Hematopoietic multipotent progenitor cell treated with erythropoietin and hydrocortisone succinate and interleukin-3 and kit ligand, for 4 days (in vitro differentiated cells): ENCODE measurements at regions not wholly inside any gene's neighbourhood (a gene's known extent, or its start where the extent isn't known, plus 50 kb on each side); places are given as distances from the start of the nearest gene placed in this dataset.
A peak's percentile ranks its signal among the peaks of the same experiment; 100 is the strongest.
"Not testable (repeated sequence)": the region's sequence is repeated elsewhere in the genome, so short reads cannot be mapped to it uniquely, and the experiment has no call there.

Source experiments
- DNase-seq: peaks from one replicate; pipeline ENCODE4 v3.0.0-alpha.2; 2015

DNA sequence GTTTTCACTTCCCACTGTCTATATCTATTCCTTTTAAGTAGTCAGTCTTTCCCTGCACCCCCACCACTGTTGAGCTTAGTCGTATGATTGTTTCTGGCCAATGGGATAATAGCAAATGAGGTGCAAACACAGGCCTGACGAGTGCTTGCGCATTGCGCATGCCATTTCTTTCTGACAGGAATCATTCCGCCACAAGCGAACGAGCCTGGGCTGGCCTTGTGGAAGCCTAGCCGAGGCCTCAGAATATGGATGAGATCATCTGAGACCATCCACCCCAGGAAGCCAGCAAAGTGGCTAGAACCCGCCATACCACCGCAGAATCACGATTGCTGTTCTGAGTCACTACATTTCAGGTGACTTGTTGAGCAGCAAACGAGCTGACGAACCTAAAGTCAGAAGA is 52.2 kb upstream of the PRL start:
- DNase-seq = no peak

DNA sequence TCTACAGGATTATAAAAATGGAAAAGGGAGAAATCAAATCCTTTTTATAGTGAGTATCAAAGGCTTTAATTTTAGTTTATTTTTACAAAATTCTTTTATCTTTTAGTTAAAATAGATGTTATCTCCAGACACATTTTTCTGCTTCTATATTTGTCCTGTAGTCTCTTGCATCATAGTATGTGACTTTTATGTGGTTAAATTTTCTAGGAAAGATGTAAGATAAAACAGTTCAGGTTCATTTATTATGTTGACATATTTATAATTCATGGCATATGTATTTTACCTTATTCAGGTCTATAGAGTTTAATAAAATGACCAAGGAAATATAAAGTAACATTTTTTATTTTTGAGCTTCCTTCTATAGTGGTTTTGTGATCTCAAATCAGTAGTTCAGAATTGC is 52.7 kb upstream of the PRL start:
- DNase-seq = peak; percentile 31

DNA sequence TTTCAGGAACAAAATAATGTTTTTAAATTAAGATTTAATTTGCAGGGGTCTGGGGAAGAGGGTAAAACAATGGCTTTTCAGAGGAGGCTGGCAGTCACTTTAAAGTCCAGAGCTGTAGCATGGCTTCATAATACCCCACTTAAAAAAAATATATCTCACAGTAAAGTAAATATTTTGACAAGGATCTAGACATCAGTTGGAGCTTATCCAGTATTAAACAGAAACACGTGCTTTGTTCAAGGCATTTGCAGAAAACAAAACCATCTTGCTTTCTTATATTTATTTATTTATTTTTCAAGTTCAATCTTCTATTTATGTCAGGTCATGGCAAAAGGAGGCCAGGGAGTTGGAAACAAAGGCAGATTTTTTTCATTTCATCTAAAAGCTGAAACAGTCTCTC is 53.3 kb upstream of the PRL start:
- DNase-seq = no peak

DNA sequence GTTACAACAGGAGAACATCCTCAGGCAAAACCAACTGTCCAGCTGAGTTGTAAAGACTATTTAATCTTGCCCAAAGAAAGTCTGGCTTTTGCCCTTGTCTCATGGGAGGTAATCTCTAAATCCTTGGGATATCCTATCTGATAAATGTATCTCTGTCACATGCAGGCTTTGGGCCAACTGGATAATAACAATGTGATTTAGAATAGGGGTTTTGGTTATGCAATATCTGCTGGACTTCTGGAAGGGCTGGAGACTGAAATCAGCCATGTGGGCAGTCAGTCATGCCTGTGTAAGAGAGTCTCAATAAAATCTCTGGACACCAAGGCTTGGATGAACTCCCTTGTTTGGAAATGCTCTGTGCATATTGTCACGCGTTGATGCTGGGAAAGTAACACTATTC is 56.3 kb upstream of the PRL start:
- DNase-seq = no peak

DNA sequence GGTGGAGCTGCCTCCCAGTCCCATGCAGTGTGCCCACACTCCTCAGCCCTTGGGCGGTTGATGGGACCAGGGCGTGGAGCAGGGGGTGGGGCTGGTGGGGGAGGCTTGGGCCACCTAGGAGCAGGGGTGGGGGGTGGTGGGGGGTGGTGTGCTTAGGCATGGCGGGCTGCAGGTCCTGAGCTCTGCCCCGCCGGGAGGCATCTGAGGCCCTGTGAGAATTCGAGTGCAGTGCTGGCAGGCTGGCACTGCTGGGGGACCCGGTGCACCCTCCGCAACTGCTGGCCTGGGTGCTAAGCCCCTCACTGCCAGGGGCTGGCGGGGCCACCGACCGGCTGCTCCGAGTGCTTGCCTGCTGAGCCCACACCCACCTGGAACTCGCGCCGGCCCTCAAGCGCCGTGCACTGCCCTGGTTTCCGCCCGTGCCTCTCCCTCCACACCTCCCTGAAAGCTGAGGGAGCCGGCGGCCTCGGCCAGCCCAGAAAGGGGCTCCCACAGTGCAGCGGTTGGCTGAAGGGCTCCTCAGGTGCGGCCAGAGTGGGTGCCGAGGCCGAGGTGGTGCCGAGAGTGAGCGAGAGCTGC is 59.6 kb upstream of the PRL start:
- DNase-seq = no peak

DNA sequence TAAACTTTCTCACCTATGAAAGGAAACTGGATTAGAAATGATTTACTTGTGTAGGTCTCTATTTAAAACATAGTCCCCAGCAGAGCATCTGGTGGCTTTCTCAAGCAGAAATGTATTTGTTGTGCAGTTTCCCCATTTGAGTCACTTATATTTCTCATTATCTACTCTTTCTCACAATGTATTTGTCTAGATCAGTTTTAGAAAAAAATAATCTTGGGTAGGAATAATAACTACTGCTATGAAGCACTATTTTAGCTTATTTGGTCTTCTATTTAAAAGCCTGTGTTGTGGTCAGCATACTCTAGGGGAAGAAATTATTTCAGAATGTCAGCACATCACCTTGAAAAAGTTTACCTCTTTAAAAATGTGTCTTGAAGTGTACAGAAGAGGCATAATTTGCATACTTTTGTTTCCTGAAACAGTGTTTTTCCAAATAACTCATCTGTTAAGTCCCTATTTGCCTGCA is 60.9 kb upstream of the PRL start:
- no peak for DNase-seq

DNA sequence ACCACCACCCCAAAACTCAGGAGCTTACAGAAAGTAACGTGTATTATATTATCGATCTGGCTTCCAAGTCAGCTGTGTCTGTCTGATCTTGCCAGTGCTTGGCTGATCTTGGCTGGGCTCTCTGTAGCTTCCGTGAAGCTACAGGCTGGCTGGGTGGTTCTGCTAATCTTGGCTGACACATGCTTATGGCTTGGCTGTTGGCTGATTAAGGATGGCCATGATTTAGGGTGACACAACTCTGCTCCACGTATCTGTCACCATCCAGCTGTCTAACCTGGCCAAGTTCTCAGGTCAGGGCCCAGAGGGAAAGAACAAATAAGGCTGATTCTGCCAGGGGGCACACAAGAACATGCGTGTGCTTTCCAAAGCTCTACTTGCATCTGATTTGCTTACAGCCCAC is 64.7 kb upstream of the PRL start:
- DNase-seq = peak; percentile 36

DNA sequence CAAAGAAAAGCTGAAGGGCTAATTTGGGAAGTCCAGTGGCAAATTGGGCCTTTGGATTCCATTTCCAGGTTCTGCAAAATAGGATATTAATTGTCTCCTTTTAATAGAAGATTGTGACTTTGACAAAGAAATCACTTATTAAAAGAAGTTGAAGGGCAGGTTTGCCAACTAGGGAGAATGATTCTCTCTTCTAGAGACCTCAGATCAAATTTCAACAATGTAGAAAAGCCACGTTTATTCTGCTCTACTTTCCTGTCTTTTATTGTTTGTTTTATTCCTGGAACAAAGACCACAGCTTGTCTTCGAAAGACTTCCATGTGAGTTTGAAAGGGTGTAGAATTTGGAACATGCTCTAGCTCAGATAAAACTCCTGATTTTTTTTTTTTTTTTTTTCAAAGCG is 65.5 kb upstream of the PRL start:
- no peak for DNase-seq

DNA sequence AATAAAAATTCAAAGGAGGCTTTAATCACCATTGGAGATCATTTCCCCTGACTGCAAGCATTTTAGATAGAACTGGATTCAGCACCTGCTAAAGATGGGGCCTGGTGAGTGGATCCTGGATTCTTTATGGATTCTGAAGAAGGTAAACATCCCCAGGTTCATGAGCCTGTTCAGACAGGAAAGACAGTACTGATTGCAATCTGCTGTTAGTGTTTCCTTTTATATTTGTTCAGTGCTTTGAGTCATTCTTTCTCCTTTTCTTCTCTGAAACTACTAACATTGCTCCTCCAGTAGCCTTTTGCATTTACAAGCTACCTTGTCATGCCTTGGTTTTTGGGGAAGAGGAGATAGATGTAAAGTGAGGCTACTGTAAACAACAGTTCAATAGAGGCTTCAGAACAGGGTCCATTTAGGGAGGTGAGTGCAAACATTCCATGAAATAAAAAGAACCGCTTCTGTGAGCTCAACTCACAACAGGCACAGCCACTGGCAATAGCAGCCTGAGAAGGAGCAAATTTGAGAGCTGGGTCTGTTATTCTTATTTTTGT is 66.4 kb upstream of the PRL start:
- DNase-seq = no peak

DNA sequence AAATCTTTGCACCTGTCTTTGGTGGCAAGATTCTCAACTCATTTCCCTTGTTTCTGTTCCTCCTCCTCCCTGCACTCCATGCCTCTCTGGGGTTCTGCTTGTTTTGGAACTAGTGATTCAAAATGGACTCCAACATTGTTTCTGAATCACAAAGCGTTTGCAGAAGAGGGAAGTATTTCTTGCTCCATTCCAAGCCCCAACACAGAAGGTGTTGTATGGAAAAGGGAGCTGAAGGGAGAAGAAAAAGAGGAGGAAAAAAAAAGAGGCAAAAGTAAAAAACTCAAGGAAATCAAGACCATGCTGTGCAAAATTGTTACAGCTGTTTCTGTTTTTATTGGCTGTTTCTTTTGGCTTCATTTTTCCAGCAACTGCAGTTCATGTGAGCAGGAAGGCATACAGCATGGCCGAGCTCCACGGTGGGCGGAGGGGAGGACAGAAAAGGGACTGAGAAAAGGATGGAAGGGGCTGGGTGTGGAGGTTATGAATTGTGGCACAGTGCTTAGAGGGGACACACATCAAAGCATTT is 66.9 kb upstream of the PRL start:
- no peak for DNase-seq

DNA sequence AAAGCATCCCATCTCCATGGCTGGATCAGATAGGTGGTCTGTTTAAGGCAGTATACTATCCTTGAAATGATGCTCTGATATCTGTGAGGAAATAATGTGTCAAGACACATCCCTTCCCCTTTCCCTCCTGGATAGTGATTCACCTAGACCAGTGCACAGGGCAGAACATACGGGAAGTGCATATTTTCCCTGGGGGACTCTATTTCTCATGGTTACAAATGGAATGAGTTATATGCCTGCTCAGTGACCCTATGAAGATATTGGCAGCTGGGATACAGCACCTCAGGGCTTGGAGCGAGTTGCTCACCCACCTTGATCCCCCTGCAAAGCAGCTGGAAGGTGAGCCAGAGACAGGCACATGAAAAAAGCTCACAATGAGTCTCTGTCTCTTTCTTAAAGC is 67.5 kb upstream of the PRL start:
- no peak for DNase-seq

DNA sequence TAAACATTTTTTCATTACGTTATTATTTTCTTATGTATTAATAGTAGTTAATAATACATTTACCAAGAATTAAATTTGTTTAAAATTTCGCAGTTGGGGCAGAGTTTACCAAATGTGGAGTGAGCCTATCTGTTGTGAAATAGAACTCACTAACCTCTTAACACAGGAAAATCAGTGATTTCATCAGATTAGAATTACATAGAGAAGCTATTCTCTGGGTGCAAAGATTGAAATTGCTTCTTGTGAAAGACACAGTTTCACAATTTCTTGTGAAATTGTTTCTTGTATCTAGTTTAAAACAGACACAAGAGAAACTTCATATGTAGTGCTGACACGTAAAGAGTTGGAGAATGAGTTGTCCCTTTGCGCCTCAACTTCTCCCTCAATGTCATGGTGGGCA is 69.4 kb upstream of the PRL start:
- DNase-seq = peak; percentile 79

DNA sequence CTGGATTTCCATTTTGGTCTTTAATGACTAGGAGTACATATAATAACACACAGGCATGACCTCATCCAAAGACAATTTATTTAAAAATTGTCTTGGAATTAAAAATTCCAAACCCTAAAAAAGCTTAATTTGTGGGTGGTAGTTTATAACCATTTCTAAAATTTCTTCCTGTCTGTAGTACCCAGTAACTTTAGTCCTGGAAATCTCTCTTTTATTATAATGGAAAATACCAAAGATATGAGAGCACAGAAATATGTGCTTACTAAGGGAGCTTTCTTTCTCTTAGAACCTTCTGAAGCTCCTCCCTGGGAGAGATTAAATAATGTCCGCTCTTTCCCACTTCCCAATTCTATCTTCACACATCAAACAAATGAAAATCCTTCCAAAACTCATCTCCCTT is 70.5 kb upstream of the PRL start:
- no peak for DNase-seq

DNA sequence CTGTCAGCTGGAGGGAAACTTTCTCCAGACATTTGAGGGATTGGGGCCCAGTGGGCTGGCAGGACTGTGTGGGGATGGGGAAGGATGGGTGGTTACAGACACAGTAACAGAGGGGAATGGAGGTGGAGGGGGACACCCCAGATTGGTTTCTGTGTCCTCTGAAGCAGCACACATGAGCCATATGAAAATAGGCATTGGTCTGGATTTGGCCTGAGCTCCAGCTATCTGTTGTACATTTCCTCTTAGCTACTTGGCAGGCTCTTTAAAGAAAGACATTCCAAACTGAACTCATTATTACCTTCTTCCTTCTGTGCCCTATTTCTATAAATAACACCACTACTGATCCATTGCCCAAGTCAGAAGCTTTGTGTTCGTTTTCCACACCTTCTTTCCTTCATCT is 72.0 kb upstream of the PRL start:
- no peak for DNase-seq

DNA sequence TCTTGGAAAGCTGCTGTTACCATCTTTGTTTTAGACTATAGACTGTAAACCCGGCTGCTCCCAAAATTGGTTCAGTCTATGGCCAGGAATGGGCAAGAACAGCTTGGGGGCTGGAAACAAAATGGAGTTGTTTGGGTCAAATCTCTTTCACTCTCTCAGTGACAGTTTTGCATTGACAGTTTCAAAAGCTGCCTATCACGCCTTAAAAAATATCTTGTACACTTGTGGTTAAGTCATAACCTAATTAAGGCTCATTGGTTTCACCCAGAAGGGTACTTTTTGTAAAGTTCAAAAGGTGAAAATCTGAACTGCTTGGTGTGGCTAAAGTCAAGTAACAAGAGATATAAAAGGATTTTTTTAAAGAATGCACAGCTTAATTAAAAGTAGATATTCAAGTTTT is 76.1 kb upstream of the PRL start:
- DNase-seq = no peak

DNA sequence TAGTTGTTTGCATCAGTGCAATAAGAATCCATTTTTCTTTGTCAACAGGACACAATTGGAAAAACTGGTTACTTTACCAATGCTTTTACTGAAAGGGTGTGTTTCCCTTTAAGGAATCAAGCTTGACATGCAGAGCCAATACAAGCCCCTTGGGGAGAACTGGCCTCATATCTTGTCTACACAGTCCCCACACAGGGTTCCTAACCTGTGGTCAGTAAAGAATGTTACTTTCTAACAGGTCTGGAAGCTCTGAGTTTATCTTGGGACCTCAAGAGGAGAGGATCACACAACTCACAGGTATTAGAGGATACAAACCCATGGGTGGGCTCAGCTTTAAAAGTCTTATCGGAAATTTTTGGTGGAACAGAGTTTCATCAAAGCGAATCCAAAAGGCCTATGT is 78.1 kb upstream of the PRL start:
- not testable (repeated sequence) for DNase-seq

DNA sequence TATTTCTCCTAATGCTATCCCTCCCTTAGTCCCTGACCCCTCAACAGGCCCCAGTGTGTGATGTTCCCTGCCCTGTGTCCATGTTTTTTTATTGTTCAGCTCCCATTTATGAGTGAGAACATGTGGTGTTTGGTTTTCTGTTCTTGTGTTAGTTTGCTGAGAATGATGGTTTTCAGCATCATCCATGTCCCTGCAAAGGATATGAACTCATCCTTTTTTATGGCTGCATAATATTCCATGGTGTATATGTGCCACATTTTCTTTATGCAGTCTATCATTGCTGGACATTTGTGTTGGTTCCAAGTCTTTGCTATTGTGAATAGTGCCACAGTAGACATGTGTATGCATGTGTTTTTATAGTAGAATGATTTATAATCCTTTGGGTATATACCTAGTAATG is 79.5 kb upstream of the PRL start:
- DNase-seq = not testable (repeated sequence)

DNA sequence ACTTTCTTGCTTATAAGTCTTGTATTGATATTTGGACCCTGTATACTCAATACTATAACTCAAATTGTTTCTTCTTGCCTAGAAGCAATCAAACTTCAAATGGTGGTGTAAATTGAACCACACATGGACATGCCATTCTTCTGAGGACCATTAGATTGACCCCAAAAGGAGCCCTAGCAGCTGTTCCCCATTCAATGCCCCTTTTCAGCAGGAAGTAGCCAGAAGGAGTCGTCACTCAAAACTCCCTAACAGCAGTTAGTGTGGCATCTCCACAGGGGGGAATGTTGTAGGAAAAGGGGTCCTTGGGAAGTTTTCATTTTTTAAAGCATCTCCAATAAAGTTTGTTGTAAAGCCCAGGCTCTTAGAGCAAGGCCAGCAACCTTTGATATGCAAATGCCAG is 81.7 kb upstream of the PRL start:
- not testable (repeated sequence) for DNase-seq

DNA sequence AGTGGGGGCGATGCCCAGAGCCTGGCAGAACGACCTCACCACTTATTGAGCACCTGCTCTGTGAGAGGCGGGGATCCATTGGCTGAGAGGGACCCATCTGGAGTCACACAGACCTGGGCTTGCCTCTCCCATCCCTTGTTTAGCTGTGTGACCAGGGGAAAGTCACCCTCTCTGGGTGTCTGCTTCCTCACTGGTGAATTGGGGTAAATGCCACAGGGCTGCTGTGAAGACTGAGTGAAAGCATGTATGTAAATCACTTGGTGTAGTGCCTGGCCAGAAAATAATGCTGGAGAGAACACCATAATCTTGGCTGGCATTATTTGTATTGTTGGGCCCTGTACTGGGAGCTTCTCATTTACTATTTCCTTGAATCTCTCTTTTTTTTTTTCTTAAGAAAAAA is 83.4 kb upstream of the PRL start:
- DNase-seq = no peak

DNA sequence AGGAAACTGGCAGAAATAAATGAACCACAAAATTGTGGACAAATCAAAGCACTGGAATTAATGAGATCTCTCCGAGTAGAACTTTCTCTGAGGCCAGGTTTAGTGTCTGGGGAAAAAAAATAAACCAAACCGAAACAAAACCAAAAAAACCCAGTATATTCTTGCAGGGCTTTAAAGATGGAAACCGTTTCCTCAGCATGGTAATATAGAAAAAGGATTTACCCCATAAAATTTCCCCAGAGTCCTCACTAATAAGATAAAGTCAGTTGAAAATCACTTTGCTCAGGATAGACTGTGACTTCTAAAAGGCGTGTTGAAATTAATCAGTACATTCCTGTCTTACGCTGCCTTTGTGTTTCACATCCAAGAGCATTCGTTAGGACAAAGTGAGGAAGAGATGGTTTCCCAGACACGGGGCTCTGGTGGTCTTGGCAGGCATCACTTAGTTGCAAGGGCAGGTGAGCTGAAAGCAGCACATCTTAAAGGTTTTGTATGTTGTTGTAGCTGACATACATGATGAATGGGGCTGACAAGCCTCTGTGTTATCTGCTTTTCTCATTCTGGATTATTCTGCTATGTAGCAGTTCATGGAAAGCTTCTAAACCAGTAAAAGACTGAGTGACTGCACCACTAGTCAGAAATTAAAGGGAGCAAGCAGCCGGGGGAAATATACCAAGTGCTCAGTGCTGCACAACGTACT is 85.2 kb upstream of the PRL start:
- DNase-seq = no peak

DNA sequence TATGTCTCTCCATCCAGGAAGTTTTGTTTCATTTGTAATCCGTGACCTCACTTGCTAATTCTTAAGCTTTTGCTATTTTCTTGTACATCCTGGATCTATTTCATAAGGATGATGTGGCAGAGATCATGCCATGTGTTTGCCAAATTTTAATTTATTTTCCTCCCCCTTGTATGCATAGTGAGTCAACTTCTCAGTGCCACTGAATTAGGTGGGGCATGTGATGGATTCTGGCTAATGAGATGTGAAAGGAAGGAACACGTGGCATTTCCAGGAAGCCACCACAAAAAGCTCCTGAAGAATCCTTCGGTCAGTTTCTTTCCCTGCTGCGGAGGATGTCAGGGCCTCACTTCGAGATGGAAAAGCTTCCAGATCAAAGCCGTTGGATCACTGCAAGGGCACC is 86.2 kb upstream of the PRL start:
- no peak for DNase-seq

DNA sequence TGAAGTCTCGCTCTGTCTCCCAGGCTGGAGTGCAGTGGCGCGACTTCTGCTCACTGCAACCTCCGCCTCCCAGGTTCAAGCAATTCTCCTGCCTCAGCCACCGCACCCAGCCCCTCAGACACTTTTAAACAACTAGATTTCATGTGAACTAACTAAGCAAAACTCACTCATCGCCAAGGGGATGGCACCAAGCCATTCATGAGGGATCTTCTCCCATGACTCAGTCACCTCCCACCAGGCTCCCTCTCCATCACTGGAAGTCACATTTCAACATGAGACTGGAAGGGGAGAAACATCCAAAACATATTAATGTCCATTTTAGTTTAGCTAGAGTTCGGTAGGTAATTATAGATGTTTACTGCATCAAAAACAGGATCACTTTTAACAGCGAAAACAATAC is 95.9 kb upstream of the PRL start:
- DNase-seq = no peak

DNA sequence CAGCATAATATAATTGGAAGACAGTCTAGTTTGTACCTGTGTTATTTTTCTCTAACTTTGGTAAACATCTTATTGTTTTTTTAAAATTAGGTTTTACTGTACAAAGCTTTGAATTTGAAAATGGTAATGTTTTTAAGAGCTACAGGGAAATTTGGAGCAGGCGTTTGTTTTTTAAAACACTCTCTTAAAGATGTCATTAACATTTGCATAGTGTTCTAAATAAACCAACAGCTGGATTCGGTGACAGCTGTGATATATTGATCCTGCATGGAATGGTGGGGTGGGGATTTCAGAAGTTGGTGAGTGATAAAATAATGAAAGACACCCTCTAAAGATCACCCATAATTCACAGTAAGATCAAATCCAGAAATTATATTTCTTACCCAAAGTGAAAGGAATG is 97.9 kb upstream of the PRL start:
- DNase-seq = no peak

DNA sequence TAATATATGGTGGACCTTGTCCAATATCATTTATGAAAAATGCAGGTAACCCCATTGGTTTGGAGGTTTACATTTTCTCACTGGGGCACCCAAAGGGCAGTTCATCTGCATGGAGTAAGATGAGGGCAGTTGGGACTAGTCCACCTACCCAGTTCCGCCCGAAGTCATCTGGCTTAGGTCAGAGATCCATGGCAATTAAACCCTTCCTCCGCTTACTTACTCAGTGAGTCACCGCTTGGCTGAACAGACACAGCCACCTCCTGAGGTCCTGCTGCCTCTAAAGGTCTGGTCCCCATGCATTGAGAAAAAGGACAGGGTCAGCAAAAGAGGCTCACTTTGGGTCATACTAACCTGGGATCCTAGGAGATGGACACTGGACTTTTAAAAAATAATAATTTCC is 102.9 kb upstream of the PRL start:
- no peak for DNase-seq

DNA sequence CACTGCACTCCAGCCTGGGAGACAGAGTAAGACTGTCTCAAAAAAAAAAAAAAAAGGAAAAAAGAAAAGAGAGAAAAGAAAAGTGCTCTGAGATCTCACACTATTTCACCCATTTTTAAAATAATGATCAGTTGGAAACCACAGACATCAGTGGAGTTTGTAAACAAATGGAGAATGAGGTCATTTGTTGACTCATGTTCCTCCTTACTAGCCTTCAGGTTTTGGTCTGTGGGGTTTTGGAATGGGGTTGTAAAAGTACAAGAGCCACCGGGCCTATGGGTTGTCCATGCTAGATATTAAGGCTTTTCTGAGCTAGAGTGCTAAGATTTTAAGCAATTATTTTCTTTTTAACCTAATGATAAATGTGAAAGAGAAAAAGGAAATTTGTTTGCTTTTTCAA is 104.4 kb upstream of the PRL start:
- DNase-seq = no peak
